ENCODE measurements at regions not wholly inside any gene's neighbourhood (a gene's known extent, or its start where the extent isn't known, plus 50 kb on each side); places are given as distances from the start of the nearest gene placed in this dataset.

GRCh38 chr1:163444665-163445064, 122.9 kb downstream of the NUF2 start:
- TF ChIP-seq, protein P1, sequence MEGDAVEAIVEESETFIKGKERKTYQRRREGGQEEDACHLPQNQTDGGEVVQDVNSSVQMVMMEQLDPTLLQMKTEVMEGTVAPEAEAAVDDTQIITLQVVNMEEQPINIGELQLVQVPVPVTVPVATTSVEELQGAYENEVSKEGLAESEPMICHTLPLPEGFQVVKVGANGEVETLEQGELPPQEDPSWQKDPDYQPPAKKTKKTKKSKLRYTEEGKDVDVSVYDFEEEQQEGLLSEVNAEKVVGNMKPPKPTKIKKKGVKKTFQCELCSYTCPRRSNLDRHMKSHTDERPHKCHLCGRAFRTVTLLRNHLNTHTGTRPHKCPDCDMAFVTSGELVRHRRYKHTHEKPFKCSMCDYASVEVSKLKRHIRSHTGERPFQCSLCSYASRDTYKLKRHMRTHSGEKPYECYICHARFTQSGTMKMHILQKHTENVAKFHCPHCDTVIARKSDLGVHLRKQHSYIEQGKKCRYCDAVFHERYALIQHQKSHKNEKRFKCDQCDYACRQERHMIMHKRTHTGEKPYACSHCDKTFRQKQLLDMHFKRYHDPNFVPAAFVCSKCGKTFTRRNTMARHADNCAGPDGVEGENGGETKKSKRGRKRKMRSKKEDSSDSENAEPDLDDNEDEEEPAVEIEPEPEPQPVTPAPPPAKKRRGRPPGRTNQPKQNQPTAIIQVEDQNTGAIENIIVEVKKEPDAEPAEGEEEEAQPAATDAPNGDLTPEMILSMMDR (conservative IDR thresholded peaks at IDR 0.05 in 1 of 2, IDR thresholded peaks at IDR 0.05 in 1 of 2; ENCODE audit: extremely low read depth in 1 of 2, insufficient read depth in 1 of 2, low read depth in 1 of 2, low read length in 2 of 2) = no peak
- TF ChIP-seq EZH2 (IDR thresholded peaks at IDR 0.05; ENCODE audit: borderline replicate concordance, low read length) = no peak
